A549 (cell line): ENCODE measurements at regions not wholly inside any gene's neighbourhood (a gene's known extent, or its start where the extent isn't known, plus 50 kb on each side); places are given as distances from the start of the nearest gene placed in this dataset.

Experiments
- HDAC2 ChIP-seq: fragments of 200-600 bp; sonication (generic); IDR thresholded peaks from 2 replicates; pipeline ENCODE4 v1.6.1; 2016
- POLR2A ChIP-seq: IDR thresholded peaks from 2 replicates; pipeline ENCODE4 v1.6.1; 2012; ENCODE audit warnings: mild to moderate bottlenecking, low read length
- SREBF2 ChIP-seq: fragments of 450-650 bp; IDR thresholded peaks from 2 replicates; pipeline ENCODE4 v1.6.1; 2014; ENCODE audit warnings: mild to moderate bottlenecking, moderate library complexity

DNA sequence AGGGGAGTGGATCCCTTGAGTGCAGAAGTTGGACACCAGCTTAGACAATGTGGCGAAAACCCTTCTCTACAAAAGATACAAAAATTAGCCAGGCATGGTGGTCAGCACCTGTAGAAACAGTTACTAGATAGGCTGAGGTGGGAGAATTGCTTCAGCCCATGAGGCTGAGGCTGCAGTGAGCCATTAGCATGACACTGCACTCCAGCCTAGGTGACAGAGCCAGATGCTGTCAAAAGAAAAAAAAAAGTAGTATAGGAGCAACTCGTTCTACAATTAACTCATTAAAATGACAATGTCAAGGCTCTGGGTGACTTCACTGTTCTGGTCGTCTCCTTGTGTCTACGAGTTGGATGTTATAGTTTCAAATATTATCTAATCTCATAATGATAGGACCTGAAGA lies 370.6 kb upstream of the NCAM2 start:
- TF ChIP-seq HDAC2 = no peak
- no peak for TF ChIP-seq SREBF2
- TF ChIP-seq POLR2A = no peak
